ENCODE measurements at regions not wholly inside any gene's neighbourhood (a gene's known extent, or its start where the extent isn't known, plus 50 kb on each side); places are given as distances from the start of the nearest gene placed in this dataset.
"Not testable (repeated sequence)": the region's sequence is repeated elsewhere in the genome, so short reads cannot be mapped to it uniquely, and the experiment has no call there.

GRCh38 chr6:79403563-79403962 is 133.7 kb downstream of the LCA5 start:
- Histone ChIP-seq H3K79me2 (ENCODE audit: low read length) (no peaks in the 10 kb centered on the region), H2AFZ (ENCODE audit: low read length) (no peak overlapping the region), H4K20me1 (ENCODE audit: insufficient read depth, low read depth, low read length) (no peaks in the 10 kb centered on the region), H3K27me3 (ENCODE audit: low read length) (no peaks in the 10 kb centered on the region), H3K4me2 (ENCODE audit: low read depth, low read length, poor library complexity, severe bottlenecking) (no peak overlapping the region), H3K9me2 (replicated peaks; ENCODE audit: insufficient read depth, low read length) (no peaks in the 10 kb centered on the region), H3K27ac (ENCODE audit: low read length) (no peak overlapping the region), H3K4me1 (ENCODE audit: low read length) (no peaks in the 10 kb centered on the region), H3K36me3 (ENCODE audit: insufficient read depth, low read length) (no peaks in the 10 kb centered on the region), H3K9me3 (ENCODE audit: low read length) (no peaks in the 10 kb centered on the region), H3K4me3 (ENCODE audit: low read length) (no peak overlapping the region), H3K9ac (ENCODE audit: low read length) (no peak overlapping the region)
- no peak for DNase-seq

- no peak for DNase-seq
- Histone ChIP-seq H3K4me1 (ENCODE audit: low read length) (no peaks in the 10 kb centered on the region), H3K9me2 (replicated peaks; ENCODE audit: insufficient read depth, low read length) (no peaks in the 10 kb centered on the region), H3K4me2 (ENCODE audit: low read depth, low read length, poor library complexity, severe bottlenecking) (no peak overlapping the region), H3K36me3 (ENCODE audit: insufficient read depth, low read length) (no peaks in the 10 kb centered on the region), H3K27ac (ENCODE audit: low read length) (no peak overlapping the region), H4K20me1 (ENCODE audit: insufficient read depth, low read depth, low read length) (no peaks in the 10 kb centered on the region), H2AFZ (ENCODE audit: low read length) (no peak overlapping the region), H3K4me3 (ENCODE audit: low read length) (no peak overlapping the region), H3K79me2 (ENCODE audit: low read length) (no peaks in the 10 kb centered on the region), H3K27me3 (ENCODE audit: low read length) (no peaks in the 10 kb centered on the region), H3K9me3 (ENCODE audit: low read length) (no peaks in the 10 kb centered on the region), H3K9ac (ENCODE audit: low read length) (no peak overlapping the region)
Measured at GRCh38 chr6:79403086-79403485, 134.1 kb downstream of the LCA5 start.

GRCh38 chr6:79399499-79399898 is 137.7 kb downstream of the LCA5 start:
- Histone ChIP-seq H2AFZ (ENCODE audit: low read length) (no peak overlapping the region), H3K9me3 (ENCODE audit: low read length) (no peaks in the 10 kb centered on the region), H3K4me2 (ENCODE audit: low read depth, low read length, poor library complexity, severe bottlenecking) (no peak overlapping the region), H3K79me2 (ENCODE audit: low read length) (no peaks in the 10 kb centered on the region), H3K27me3 (ENCODE audit: low read length) (no peaks in the 10 kb centered on the region), H3K36me3 (ENCODE audit: insufficient read depth, low read length) (no peaks in the 10 kb centered on the region), H4K20me1 (ENCODE audit: insufficient read depth, low read depth, low read length) (no peaks in the 10 kb centered on the region), H3K9ac (ENCODE audit: low read length) (no peak overlapping the region), H3K4me3 (ENCODE audit: low read length) (no peak overlapping the region), H3K27ac (ENCODE audit: low read length) (no peak overlapping the region), H3K9me2 (replicated peaks; ENCODE audit: insufficient read depth, low read length) (no peaks in the 10 kb centered on the region), H3K4me1 (ENCODE audit: low read length) (no peaks in the 10 kb centered on the region)
- no peak for DNase-seq

GRCh38 chr6:79398617-79399016 is 138.6 kb downstream of the LCA5 start:
- not testable (repeated sequence) for H3K27me3 ChIP-seq (ENCODE audit: low read length); H4K20me1 ChIP-seq (ENCODE audit: insufficient read depth, low read depth, low read length); H3K9ac ChIP-seq (ENCODE audit: low read length); H2AFZ ChIP-seq (ENCODE audit: low read length); H3K9me2 ChIP-seq (replicated peaks; ENCODE audit: insufficient read depth, low read length); H3K4me2 ChIP-seq (ENCODE audit: low read depth, low read length, poor library complexity, severe bottlenecking); H3K4me1 ChIP-seq (ENCODE audit: low read length); H3K79me2 ChIP-seq (ENCODE audit: low read length); H3K27ac ChIP-seq (ENCODE audit: low read length); H3K4me3 ChIP-seq (ENCODE audit: low read length); H3K9me3 ChIP-seq (ENCODE audit: low read length); DNase-seq; H3K36me3 ChIP-seq (ENCODE audit: insufficient read depth, low read length)

- Histone ChIP-seq H3K4me2 (ENCODE audit: low read depth, low read length, poor library complexity, severe bottlenecking) (no peak overlapping the region), H2AFZ (ENCODE audit: low read length) (no peak overlapping the region), H3K9ac (ENCODE audit: low read length) (no peak overlapping the region), H3K4me3 (ENCODE audit: low read length) (no peak overlapping the region), H3K27ac (ENCODE audit: low read length) (no peak overlapping the region), H3K27me3 (ENCODE audit: low read length) (no peaks in the 10 kb centered on the region), H3K36me3 (ENCODE audit: insufficient read depth, low read length) (no peaks in the 10 kb centered on the region), H3K9me3 (ENCODE audit: low read length) (no peaks in the 10 kb centered on the region), H3K4me1 (ENCODE audit: low read length) (no peaks in the 10 kb centered on the region), H4K20me1 (ENCODE audit: insufficient read depth, low read depth, low read length) (no peaks in the 10 kb centered on the region), H3K9me2 (replicated peaks; ENCODE audit: insufficient read depth, low read length) (no peaks in the 10 kb centered on the region), H3K79me2 (ENCODE audit: low read length) (no peaks in the 10 kb centered on the region)
- DNase-seq: no peak
Measured at GRCh38 chr6:79396625-79397024, 140.6 kb downstream of the LCA5 start.

GRCh38 chr6:79394690-79395089 is 142.5 kb downstream of the LCA5 start:
- no peak for DNase-seq
- H3K9me3 ChIP-seq (ENCODE audit: low read length): no peaks in the 10 kb centered on the region
- H3K4me3 ChIP-seq (ENCODE audit: low read length): no peak overlapping the region
- H3K4me2 ChIP-seq (ENCODE audit: low read depth, low read length, poor library complexity, severe bottlenecking): no peak overlapping the region
- no peaks in the 10 kb centered on the region for H3K4me1 ChIP-seq (ENCODE audit: low read length)
- no peaks in the 10 kb centered on the region for H3K79me2 ChIP-seq (ENCODE audit: low read length)
- H3K36me3 ChIP-seq (ENCODE audit: insufficient read depth, low read length): no peaks in the 10 kb centered on the region
- no peak overlapping the region for H3K27ac ChIP-seq (ENCODE audit: low read length)
- no peaks in the 10 kb centered on the region for H3K9me2 ChIP-seq (replicated peaks; ENCODE audit: insufficient read depth, low read length)
- no peak overlapping the region for H3K9ac ChIP-seq (ENCODE audit: low read length)
- H3K27me3 ChIP-seq (ENCODE audit: low read length): no peaks in the 10 kb centered on the region
- no peaks in the 10 kb centered on the region for H4K20me1 ChIP-seq (ENCODE audit: insufficient read depth, low read depth, low read length)
- H2AFZ ChIP-seq (ENCODE audit: low read length): no peak overlapping the region

GRCh38 chr6:79392094-79392493 is 145.1 kb downstream of the LCA5 start:
- Histone ChIP-seq H3K4me3 (ENCODE audit: low read length) (no peak overlapping the region), H3K36me3 (ENCODE audit: insufficient read depth, low read length) (no peaks in the 10 kb centered on the region)

GRCh38 chr6:79391480-79391879 is 145.8 kb downstream of the LCA5 start:
- Histone ChIP-seq H3K9me2 (replicated peaks; ENCODE audit: insufficient read depth, low read length) (no peaks in the 10 kb centered on the region), H3K9ac (ENCODE audit: low read length) (no peak overlapping the region), H3K4me1 (ENCODE audit: low read length) (no peaks in the 10 kb centered on the region), H3K36me3 (ENCODE audit: insufficient read depth, low read length) (no peaks in the 10 kb centered on the region), H3K9me3 (ENCODE audit: low read length) (no peaks in the 10 kb centered on the region), H3K4me2 (ENCODE audit: low read depth, low read length, poor library complexity, severe bottlenecking) (no peak overlapping the region), H3K27ac (ENCODE audit: low read length) (no peak overlapping the region), H4K20me1 (ENCODE audit: insufficient read depth, low read depth, low read length) (no peaks in the 10 kb centered on the region), H3K79me2 (ENCODE audit: low read length) (no peaks in the 10 kb centered on the region), H3K4me3 (ENCODE audit: low read length) (no peak overlapping the region), H3K27me3 (ENCODE audit: low read length) (no peaks in the 10 kb centered on the region), H2AFZ (ENCODE audit: low read length) (no peak overlapping the region)
- no peak for DNase-seq

More at GRCh38 chr6:79392094-79392493, 145.1 kb downstream of the LCA5 start:
- H2AFZ ChIP-seq (ENCODE audit: low read length): no peak overlapping the region
- H3K27me3 ChIP-seq (ENCODE audit: low read length): no peaks in the 10 kb centered on the region
- H3K9ac ChIP-seq (ENCODE audit: low read length): no peak overlapping the region
- no peak for DNase-seq
- H3K4me2 ChIP-seq (ENCODE audit: low read depth, low read length, poor library complexity, severe bottlenecking): no peak overlapping the region
- H3K4me1 ChIP-seq (ENCODE audit: low read length): no peaks in the 10 kb centered on the region
- H3K9me3 ChIP-seq (ENCODE audit: low read length): no peaks in the 10 kb centered on the region
- H3K27ac ChIP-seq (ENCODE audit: low read length): no peak overlapping the region
- no peaks in the 10 kb centered on the region for H4K20me1 ChIP-seq (ENCODE audit: insufficient read depth, low read depth, low read length)
- no peaks in the 10 kb centered on the region for H3K79me2 ChIP-seq (ENCODE audit: low read length)
- H3K9me2 ChIP-seq (replicated peaks; ENCODE audit: insufficient read depth, low read length): no peaks in the 10 kb centered on the region

- Histone ChIP-seq H3K9me2 (replicated peaks; ENCODE audit: insufficient read depth, low read length) (no peaks in the 10 kb centered on the region), H3K4me3 (ENCODE audit: low read length) (no peak overlapping the region), H4K20me1 (ENCODE audit: insufficient read depth, low read depth, low read length) (no peaks in the 10 kb centered on the region), H2AFZ (ENCODE audit: low read length) (no peak overlapping the region), H3K4me1 (ENCODE audit: low read length) (no peaks in the 10 kb centered on the region), H3K36me3 (ENCODE audit: insufficient read depth, low read length) (no peaks in the 10 kb centered on the region), H3K9ac (ENCODE audit: low read length) (no peak overlapping the region), H3K4me2 (ENCODE audit: low read depth, low read length, poor library complexity, severe bottlenecking) (no peak overlapping the region), H3K9me3 (ENCODE audit: low read length) (no peaks in the 10 kb centered on the region), H3K27me3 (ENCODE audit: low read length) (no peaks in the 10 kb centered on the region), H3K79me2 (ENCODE audit: low read length) (no peaks in the 10 kb centered on the region), H3K27ac (ENCODE audit: low read length) (no peak overlapping the region)
- DNase-seq: no peak
Measured at GRCh38 chr6:79385893-79386292, 151.3 kb downstream of the LCA5 start.
